ENCODE measurements at regions not wholly inside any gene's neighbourhood (a gene's known extent, or its start where the extent isn't known, plus 50 kb on each side); places are given as distances from the start of the nearest gene placed in this dataset.

GRCh38 chr14:25628978-25629377 lies 579.0 kb upstream of the STXBP6 start:
- no peak for TF ChIP-seq CTCF (IDR thresholded peaks at IDR 0.05; ENCODE audit: low read depth, low read length, poor library complexity, severe bottlenecking)
- TF ChIP-seq EZH2phosphoT487 (IDR thresholded peaks at IDR 0.05; ENCODE audit: borderline replicate concordance, low read length) = no peak
